CD8-positive, alpha-beta memory T cell (primary cell): ENCODE measurements at regions not wholly inside any gene's neighbourhood (a gene's known extent, or its start where the extent isn't known, plus 50 kb on each side); places are given as distances from the start of the nearest gene placed in this dataset.

ENCODE experiments used
- CTCF ChIA-PET: fragments of 350-600 bp; sonication (Branson Sonifier 250); formaldehyde crosslinking; loops from one replicate; lab custom pipeline; 2021; ENCODE audit warnings: antibody characterized with exemption; lab: Charles Lee
- POLR2A ChIA-PET: fragments of 350-600 bp; sonication (Branson Sonifier 250); formaldehyde crosslinking; loops from one replicate; lab custom pipeline; 2021; ENCODE audit warnings: antibody characterized with exemption; lab: Charles Lee
- DNase-seq, 5 donors: peaks; one replicate each; pipeline versions ENCODE4 v3.0.0 to v3.0.0-alpha.2; 2020 to 2022; ENCODE audit warnings: mixed read lengths in 1 of 5
- H3K27ac ChIP-seq: one replicate; pipeline ENCODE4 v1.7.0; 2013; ENCODE audit warnings: low read depth, mild to moderate bottlenecking, low read length, moderate library complexity
- H3K27me3 ChIP-seq: 2 replicates; pipeline ENCODE4 v1.7.0; 2013; ENCODE audit warnings: low read length, mild to moderate bottlenecking; ENCODE audit not compliant: insufficient read depth, poor library complexity, severe bottlenecking
- H3K36me3 ChIP-seq: 2 replicates; pipeline ENCODE4 v1.7.0; 2013; ENCODE audit warnings: mild to moderate bottlenecking, low read length, moderate library complexity; ENCODE audit not compliant: insufficient read depth
- H3K4me1 ChIP-seq: 2 replicates; pipeline ENCODE4 v1.7.0; 2013; ENCODE audit warnings: mild to moderate bottlenecking, low read length, moderate library complexity; ENCODE audit not compliant: insufficient read depth
- H3K4me3 ChIP-seq: 2 replicates; pipeline ENCODE4 v1.7.0; 2013; ENCODE audit warnings: mild to moderate bottlenecking, low read length
- H3K9me3 ChIP-seq: 2 replicates; pipeline ENCODE4 v1.7.0; 2013; ENCODE audit warnings: mild to moderate bottlenecking, low read length
- H3K27ac Mint-ChIP-seq, 8 donors: one replicate each; pipeline ENCODE4 v1.8.0; 2020 to 2021; ENCODE audit warnings: mixed read lengths in 8 of 8, mild to moderate bottlenecking in 6 of 8, inconsistent platforms in 3 of 8, moderate library complexity in 3 of 8
- H3K27me3 Mint-ChIP-seq, 2 donors: one replicate each; pipeline ENCODE4 v1.8.0; 2020 to 2021; ENCODE audit warnings: mixed read lengths in 2 of 2, mild to moderate bottlenecking in 1 of 2, moderate library complexity in 1 of 2
- H3K36me3 Mint-ChIP-seq, 3 donors: one replicate each; pipeline ENCODE4 v1.8.0; 2020 to 2021; ENCODE audit warnings: mixed read lengths in 3 of 3, inconsistent platforms in 1 of 3, mild to moderate bottlenecking in 1 of 3
- H3K4me1 Mint-ChIP-seq, 3 donors: one replicate each; pipeline ENCODE4 v1.8.0; 2020 to 2021; ENCODE audit warnings: mixed read lengths in 3 of 3, inconsistent platforms in 1 of 3, mild to moderate bottlenecking in 1 of 3
- H3K4me3 Mint-ChIP-seq, 7 donors: one replicate each; pipeline ENCODE4 v1.8.0; 2020 to 2021; ENCODE audit warnings: mixed read lengths in 7 of 7, mild to moderate bottlenecking in 6 of 7, moderate library complexity in 4 of 7, inconsistent platforms in 2 of 7
- H3K9me3 Mint-ChIP-seq, 5 donors: one replicate each; pipeline ENCODE4 v1.8.0; 2020 to 2022; ENCODE audit warnings: mixed read lengths in 5 of 5, mild to moderate bottlenecking in 3 of 5, moderate library complexity in 2 of 5, inconsistent platforms in 1 of 5

- H3K9me3 Mint-ChIP-seq, result no peaks in the 10 kb centered on the region
- Histone ChIP-seq H3K27ac (no peak overlapping the region), H3K4me3 (no peak overlapping the region), H3K4me1 (no peaks in the 10 kb centered on the region), H3K27me3 (no peaks in the 10 kb centered on the region), H3K9me3 (no peaks in the 10 kb centered on the region), H3K36me3 (no peaks in the 10 kb centered on the region)
- no peak overlapping the region for H3K4me3 Mint-ChIP-seq
- ChIA-PET CTCF (no interaction called here), POLR2A (no interaction called here)
- no peaks in the 10 kb centered on the region for H3K36me3 Mint-ChIP-seq
- H3K27me3 Mint-ChIP-seq, result no peaks in the 10 kb centered on the region
- H3K27ac Mint-ChIP-seq, result peak overlapping the region in 1 of 8 donors; percentile 35
- no peaks in the 10 kb centered on the region for H3K4me1 Mint-ChIP-seq
- no peak for DNase-seq
Measured at GRCh38 chr12:28794786-28795185, 354.3 kb upstream of the FAR2 start.

GRCh38 chr12:28795311-28795710 is 353.8 kb upstream of the FAR2 start:
- ChIA-PET CTCF (no interaction called here), POLR2A (no interaction called here)
- Histone ChIP-seq H3K27ac (no peak overlapping the region), H3K27me3 (no peaks in the 10 kb centered on the region), H3K36me3 (no peaks in the 10 kb centered on the region), H3K4me3 (no peak overlapping the region), H3K9me3 (no peaks in the 10 kb centered on the region), H3K4me1 (no peaks in the 10 kb centered on the region)
- no peaks in the 10 kb centered on the region for H3K36me3 Mint-ChIP-seq
- H3K27me3 Mint-ChIP-seq, result no peaks in the 10 kb centered on the region
- no peaks in the 10 kb centered on the region for H3K9me3 Mint-ChIP-seq
- H3K27ac Mint-ChIP-seq, result no peak overlapping the region
- no peak for DNase-seq
- H3K4me1 Mint-ChIP-seq, result no peaks in the 10 kb centered on the region
- no peak overlapping the region for H3K4me3 Mint-ChIP-seq

GRCh38 chr12:28799348-28799747 is 349.7 kb upstream of the FAR2 start:
- Histone ChIP-seq H3K36me3 (no peaks in the 10 kb centered on the region), H3K9me3 (no peaks in the 10 kb centered on the region), H3K4me3 (no peak overlapping the region), H3K27ac (no peak overlapping the region), H3K27me3 (no peaks in the 10 kb centered on the region), H3K4me1 (no peaks in the 10 kb centered on the region)
- Mint-ChIP-seq H3K4me3 (no peak overlapping the region), H3K9me3 (no peaks in the 10 kb centered on the region), H3K36me3 (no peaks in the 10 kb centered on the region), H3K4me1 (no peaks in the 10 kb centered on the region), H3K27ac (no peak overlapping the region), H3K27me3 (peaks cover 0 to 3% of the 10 kb centered on the region in 2 donors)
- DNase-seq, result no peak
- POLR2A ChIA-PET, result no interaction called here
- CTCF ChIA-PET, result no interaction called here

- Histone ChIP-seq H3K27me3 (no peaks in the 10 kb centered on the region), H3K36me3 (no peaks in the 10 kb centered on the region), H3K9me3 (no peaks in the 10 kb centered on the region), H3K4me1 (no peaks in the 10 kb centered on the region), H3K4me3 (no peak overlapping the region), H3K27ac (no peak overlapping the region)
- Mint-ChIP-seq H3K36me3 (no peaks in the 10 kb centered on the region), H3K9me3 (no peaks in the 10 kb centered on the region), H3K27ac (no peak overlapping the region), H3K4me1 (no peaks in the 10 kb centered on the region), H3K27me3 (peaks cover 0 to 3% of the 10 kb centered on the region in 2 donors), H3K4me3 (no peak overlapping the region)
- ChIA-PET CTCF (no interaction called here), POLR2A (no interaction called here)
- DNase-seq, result no peak
Measured at GRCh38 chr12:28800129-28800528, 348.9 kb upstream of the FAR2 start.

- DNase-seq, result no peak
- no peak overlapping the region for H3K4me3 Mint-ChIP-seq
- Histone ChIP-seq H3K4me1 (no peaks in the 10 kb centered on the region), H3K27ac (no peak overlapping the region), H3K36me3 (no peaks in the 10 kb centered on the region), H3K27me3 (no peaks in the 10 kb centered on the region), H3K4me3 (no peak overlapping the region), H3K9me3 (no peaks in the 10 kb centered on the region)
- H3K36me3 Mint-ChIP-seq, result no peaks in the 10 kb centered on the region
- no peaks in the 10 kb centered on the region for H3K9me3 Mint-ChIP-seq
- H3K27ac Mint-ChIP-seq, result no peak overlapping the region
- CTCF ChIA-PET, result no interaction called here
- no peaks in the 10 kb centered on the region for H3K4me1 Mint-ChIP-seq
- H3K27me3 Mint-ChIP-seq, result peaks cover 0 to 5% of the 10 kb centered on the region in 2 donors
- POLR2A ChIA-PET, result no interaction called here
Measured at GRCh38 chr12:28802706-28803438, 346.2 kb upstream of the FAR2 start.

- H3K36me3 ChIP-seq, result no peaks in the 10 kb centered on the region
- no peaks in the 10 kb centered on the region for H3K36me3 Mint-ChIP-seq
- ChIA-PET POLR2A (no interaction called here), CTCF (no interaction called here)
- no peak overlapping the region for H3K27ac Mint-ChIP-seq
- H3K27me3 Mint-ChIP-seq, result peaks cover 2 to 4% of the 10 kb centered on the region in 2 donors
- no peaks in the 10 kb centered on the region for H3K4me1 Mint-ChIP-seq
- no peaks in the 10 kb centered on the region for H3K27me3 ChIP-seq
- no peak for DNase-seq
- H3K4me3 ChIP-seq, result no peak overlapping the region
- H3K9me3 ChIP-seq, result no peaks in the 10 kb centered on the region
- H3K9me3 Mint-ChIP-seq, result no peaks in the 10 kb centered on the region
- no peak overlapping the region for H3K4me3 Mint-ChIP-seq
- no peaks in the 10 kb centered on the region for H3K4me1 ChIP-seq
- no peak overlapping the region for H3K27ac ChIP-seq
Measured at GRCh38 chr12:28807535-28807934, 341.5 kb upstream of the FAR2 start.

- no peaks in the 10 kb centered on the region for H3K4me1 ChIP-seq
- POLR2A ChIA-PET, result no interaction called here
- no peaks in the 10 kb centered on the region for H3K36me3 ChIP-seq
- Mint-ChIP-seq H3K27me3 (peaks cover 4% of the 10 kb centered on the region in 2 donors), H3K27ac (no peak overlapping the region), H3K36me3 (no peaks in the 10 kb centered on the region), H3K9me3 (no peaks in the 10 kb centered on the region), H3K4me3 (no peak overlapping the region), H3K4me1 (no peaks in the 10 kb centered on the region)
- DNase-seq, result no peak
- H3K4me3 ChIP-seq, result no peak overlapping the region
- no peaks in the 10 kb centered on the region for H3K9me3 ChIP-seq
- H3K27ac ChIP-seq, result no peak overlapping the region
- CTCF ChIA-PET, result no interaction called here
- H3K27me3 ChIP-seq, result no peaks in the 10 kb centered on the region
Measured at GRCh38 chr12:28811457-28811856, 337.6 kb upstream of the FAR2 start.

- Histone ChIP-seq H3K27ac (no peak overlapping the region), H3K4me1 (no peaks in the 10 kb centered on the region), H3K27me3 (no peaks in the 10 kb centered on the region), H3K9me3 (no peaks in the 10 kb centered on the region), H3K36me3 (no peaks in the 10 kb centered on the region), H3K4me3 (no peak overlapping the region)
- Mint-ChIP-seq H3K4me1 (no peaks in the 10 kb centered on the region), H3K9me3 (no peaks in the 10 kb centered on the region), H3K27me3 (peaks cover 0 to 5% of the 10 kb centered on the region in 2 donors), H3K27ac (no peak overlapping the region), H3K4me3 (no peak overlapping the region), H3K36me3 (no peaks in the 10 kb centered on the region)
- POLR2A ChIA-PET, result no interaction called here
- no peak for DNase-seq
- CTCF ChIA-PET, result no interaction called here
Measured at GRCh38 chr12:28814246-28814645, 334.8 kb upstream of the FAR2 start.
